ENCODE measurements at regions not wholly inside any gene's neighbourhood (a gene's known extent, or its start where the extent isn't known, plus 50 kb on each side); places are given as distances from the start of the nearest gene placed in this dataset.
"Not testable (repeated sequence)": the region's sequence is repeated elsewhere in the genome, so short reads cannot be mapped to it uniquely, and the experiment has no call there.

- Histone ChIP-seq H3K4me3 (no peak overlapping the region), H3K79me2 (ENCODE audit: low read depth) (no peaks in the 10 kb centered on the region), H3K27ac (no peak overlapping the region), H3K27me3 (no peaks in the 10 kb centered on the region), H3K4me1 (no peaks in the 10 kb centered on the region), H2AFZ (replicated peaks) (no peak overlapping the region), H3K4me2 (no peak overlapping the region), H3K36me3 (no peaks in the 10 kb centered on the region), H3K9me3 (ENCODE audit: low read depth) (no peaks in the 10 kb centered on the region), H4K20me1 (ENCODE audit: low read depth) (no peaks in the 10 kb centered on the region), H3K9ac (no peak overlapping the region), H3F3A (ENCODE audit: low read depth) (no peaks in the 10 kb centered on the region)
- Mint-ChIP-seq H3K9me3 (peaks cover 2% of the 10 kb centered on the region), H3K36me3 (no peaks in the 10 kb centered on the region), H3K4me1 (no peaks in the 10 kb centered on the region), H3K4me3 (no peak overlapping the region), H3K27ac (no peak overlapping the region), H3K27me3 (ENCODE audit: insufficient read depth, low read depth) (no peaks in the 10 kb centered on the region)
- TF ChIP-seq EZH2 (IDR thresholded peaks at IDR 0.05) (no peak), EZH2phosphoT487 (IDR thresholded peaks at IDR 0.05) (no peak), CTCF (IDR thresholded peaks at IDR 0.05) (no peak)
- no peak for DNase-seq (ENCODE audit: low spot score)
Measured at GRCh38 chr18:54662986-54663385, 71.9 kb downstream of the DYNAP start.

- H4K20me1 ChIP-seq (ENCODE audit: low read depth); H3K27ac ChIP-seq; H3K4me3 Mint-ChIP-seq; H3F3A ChIP-seq (ENCODE audit: low read depth); H3K9me3 Mint-ChIP-seq; H3K27me3 ChIP-seq; H3K27ac Mint-ChIP-seq; H2AFZ ChIP-seq (replicated peaks); H3K9me3 ChIP-seq (ENCODE audit: low read depth); H3K36me3 Mint-ChIP-seq; DNase-seq (ENCODE audit: low spot score); H3K4me2 ChIP-seq; H3K27me3 Mint-ChIP-seq (ENCODE audit: insufficient read depth, low read depth); H3K79me2 ChIP-seq (ENCODE audit: low read depth); H3K4me3 ChIP-seq; H3K9ac ChIP-seq; H3K36me3 ChIP-seq: not testable (repeated sequence)
- H3K4me1 ChIP-seq: peaks cover 14% of the 10 kb centered on the region
- peaks cover 11% of the 10 kb centered on the region for H3K4me1 Mint-ChIP-seq
Measured at GRCh38 chr18:54669701-54670100, 78.7 kb downstream of the DYNAP start.

GRCh38 chr18:54671291-54671881, 80.3 kb downstream of the DYNAP start:
- no peaks in the 10 kb centered on the region for H3K36me3 ChIP-seq
- no peak overlapping the region for H3K4me3 ChIP-seq
- Mint-ChIP-seq H3K27me3 (ENCODE audit: insufficient read depth, low read depth) (peaks cover 3% of the 10 kb centered on the region), H3K4me3 (no peak overlapping the region), H3K27ac (no peak overlapping the region), H3K4me1 (peaks cover 19% of the 10 kb centered on the region), H3K9me3 (peaks cover 11% of the 10 kb centered on the region), H3K36me3 (no peaks in the 10 kb centered on the region)
- DNase-seq (ENCODE audit: low spot score): peak; percentile 60
- H3K27me3 ChIP-seq: no peaks in the 10 kb centered on the region
- H3K4me2 ChIP-seq: no peak overlapping the region
- H3K4me1 ChIP-seq: peaks cover 23% of the 10 kb centered on the region
- no peaks in the 10 kb centered on the region for H3K9me3 ChIP-seq (ENCODE audit: low read depth)
- no peak overlapping the region for H2AFZ ChIP-seq (replicated peaks)
- no peaks in the 10 kb centered on the region for H4K20me1 ChIP-seq (ENCODE audit: low read depth)
- H3F3A ChIP-seq (ENCODE audit: low read depth): peaks cover 7% of the 10 kb centered on the region
- no peaks in the 10 kb centered on the region for H3K79me2 ChIP-seq (ENCODE audit: low read depth)
- no peak overlapping the region for H3K27ac ChIP-seq
- H3K9ac ChIP-seq: no peak overlapping the region
- TF ChIP-seq EZH2 (IDR thresholded peaks at IDR 0.05) (no peak), CTCF (IDR thresholded peaks at IDR 0.05) (peak; percentile 74), EZH2phosphoT487 (IDR thresholded peaks at IDR 0.05) (no peak)

DNA sequence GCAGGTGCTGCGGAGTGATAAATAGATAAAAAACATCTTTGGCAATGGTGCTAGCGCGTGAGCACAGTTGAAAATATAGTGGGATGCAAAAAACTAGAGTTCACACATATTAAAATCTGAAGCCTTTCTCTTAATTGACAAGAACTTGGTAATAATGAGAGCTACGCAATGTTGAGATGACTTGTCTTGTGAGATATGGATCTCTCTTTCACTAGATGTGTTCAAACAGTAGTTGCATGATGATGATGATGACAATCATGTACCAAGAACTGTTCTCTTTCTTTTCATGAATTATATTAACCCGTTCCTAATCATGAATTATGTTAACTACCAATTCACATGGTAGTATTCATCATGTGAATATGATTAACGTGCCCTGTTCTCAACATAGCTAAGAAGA, 81.1 kb downstream of the DYNAP start:
- TF ChIP-seq CTCF (IDR thresholded peaks at IDR 0.05) (no peak), EZH2phosphoT487 (IDR thresholded peaks at IDR 0.05) (no peak), EZH2 (IDR thresholded peaks at IDR 0.05) (no peak)
- Mint-ChIP-seq H3K4me3 (no peak overlapping the region), H3K36me3 (no peaks in the 10 kb centered on the region), H3K4me1 (peaks cover 19% of the 10 kb centered on the region), H3K27ac (no peak overlapping the region), H3K9me3 (peaks cover 14% of the 10 kb centered on the region), H3K27me3 (ENCODE audit: insufficient read depth, low read depth) (peaks cover 3% of the 10 kb centered on the region)
- H3K9ac ChIP-seq: no peak overlapping the region
- H3K36me3 ChIP-seq: no peaks in the 10 kb centered on the region
- no peak overlapping the region for H2AFZ ChIP-seq (replicated peaks)
- no peak overlapping the region for H3K4me2 ChIP-seq
- peaks cover 23% of the 10 kb centered on the region for H3K4me1 ChIP-seq
- H3K27ac ChIP-seq: no peak overlapping the region
- peaks cover 7% of the 10 kb centered on the region for H3F3A ChIP-seq (ENCODE audit: low read depth)
- no peaks in the 10 kb centered on the region for H3K79me2 ChIP-seq (ENCODE audit: low read depth)
- no peaks in the 10 kb centered on the region for H4K20me1 ChIP-seq (ENCODE audit: low read depth)
- DNase-seq (ENCODE audit: low spot score): no peak
- no peaks in the 10 kb centered on the region for H3K27me3 ChIP-seq
- no peaks in the 10 kb centered on the region for H3K9me3 ChIP-seq (ENCODE audit: low read depth)
- no peak overlapping the region for H3K4me3 ChIP-seq

Data from neural progenitor cell (in vitro differentiated cells).